ENCODE measurements at regions not wholly inside any gene's neighbourhood (a gene's known extent, or its start where the extent isn't known, plus 50 kb on each side); places are given as distances from the start of the nearest gene placed in this dataset.

DNA sequence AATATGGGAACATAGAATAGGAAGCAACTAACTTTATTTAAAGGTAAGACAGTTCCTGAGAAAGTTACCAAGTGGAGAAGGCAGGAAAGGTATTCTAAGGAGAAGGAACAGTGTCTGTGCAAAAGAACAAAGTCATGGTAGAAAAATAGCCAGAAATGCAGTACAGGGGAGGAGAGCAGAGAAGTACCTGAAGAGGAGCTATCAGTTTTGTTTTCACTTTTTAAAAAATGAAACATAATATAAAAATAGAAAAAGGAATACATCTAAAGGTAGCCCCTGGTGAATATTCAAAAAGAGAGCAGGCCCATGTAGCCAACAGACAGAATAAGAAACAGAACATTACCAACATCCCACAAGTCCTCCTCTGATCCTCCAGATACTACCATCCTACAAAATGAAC, 408.7 kb downstream of the ADAMTS20 start:
- Mint-ChIP-seq H3K36me3 (no peaks in the 10 kb centered on the region), H3K27me3 (no peaks in the 10 kb centered on the region), H3K4me1 (no peaks in the 10 kb centered on the region), H3K4me3 (no peak overlapping the region), H3K9me3 (peaks cover 0 to 9% (median under 1%) of the 10 kb centered on the region in 8 donors), H3K27ac (no peak overlapping the region)
- CTCF ChIA-PET (ENCODE audit: partially characterized antibody), result no interaction called here
- Histone ChIP-seq H3K4me1 (ENCODE audit: insufficient read depth, low read length) (no peaks in the 10 kb centered on the region), H3K9me3 (ENCODE audit: control insufficient read depth in 1 of 2, low read length in 2 of 2) (no peaks in the 10 kb centered on the region), H3K27me3 (ENCODE audit: insufficient read depth, low read length) (no peaks in the 10 kb centered on the region), H3K27ac (ENCODE audit: low read depth, low read length) (no peak overlapping the region), H3K4me3 (ENCODE audit: low read length in 2 of 2) (no peak overlapping the region), H3K36me3 (ENCODE audit: insufficient read depth, low read length) (no peaks in the 10 kb centered on the region)
- POLR2A ChIA-PET (ENCODE audit: partially characterized antibody), result no interaction called here
- intact Hi-C loops (cut with micrococcal nuclease), result no loop called here
- DNase-seq, result no peak

DNA sequence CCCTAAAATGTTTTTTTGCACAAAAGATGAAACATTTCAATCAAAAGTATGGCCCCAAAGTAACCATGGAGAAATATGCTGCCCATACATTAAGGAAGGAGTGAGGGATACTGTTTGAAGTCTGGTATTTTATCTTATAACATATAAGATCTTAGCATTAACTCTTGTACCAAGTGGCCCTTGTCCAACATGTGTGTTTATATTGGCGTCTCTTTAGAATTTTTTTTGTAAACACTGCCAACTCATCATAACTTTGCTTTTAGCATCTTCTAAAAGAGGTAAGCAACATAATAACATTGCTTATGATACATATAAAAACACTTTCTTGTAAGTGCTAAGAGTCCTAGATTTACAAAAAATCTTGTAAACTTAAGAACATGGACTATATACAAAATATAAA, 419.7 kb downstream of the ADAMTS20 start:
- peaks cover 0 to 8% (median 3%) of the 10 kb centered on the region in 8 donors for H3K9me3 Mint-ChIP-seq
- ChIA-PET POLR2A (ENCODE audit: partially characterized antibody) (no interaction called here), CTCF (ENCODE audit: partially characterized antibody) (no interaction called here)
- H3K4me1 Mint-ChIP-seq, result no peaks in the 10 kb centered on the region
- DNase-seq, result no peak
- H3K4me3 ChIP-seq (ENCODE audit: low read length in 2 of 2), result no peak overlapping the region
- no peaks in the 10 kb centered on the region for H3K27me3 Mint-ChIP-seq
- no peak overlapping the region for H3K27ac Mint-ChIP-seq
- H3K4me1 ChIP-seq (ENCODE audit: insufficient read depth, low read length), result no peaks in the 10 kb centered on the region
- H3K4me3 Mint-ChIP-seq, result no peak overlapping the region
- H3K36me3 ChIP-seq (ENCODE audit: insufficient read depth, low read length), result no peaks in the 10 kb centered on the region
- H3K36me3 Mint-ChIP-seq, result no peaks in the 10 kb centered on the region
- no peak overlapping the region for H3K27ac ChIP-seq (ENCODE audit: low read depth, low read length)
- no peaks in the 10 kb centered on the region for H3K27me3 ChIP-seq (ENCODE audit: insufficient read depth, low read length)
- no peaks in the 10 kb centered on the region for H3K9me3 ChIP-seq (ENCODE audit: control insufficient read depth in 1 of 2, low read length in 2 of 2)
- intact Hi-C loops (cut with micrococcal nuclease), result no loop called here

DNA sequence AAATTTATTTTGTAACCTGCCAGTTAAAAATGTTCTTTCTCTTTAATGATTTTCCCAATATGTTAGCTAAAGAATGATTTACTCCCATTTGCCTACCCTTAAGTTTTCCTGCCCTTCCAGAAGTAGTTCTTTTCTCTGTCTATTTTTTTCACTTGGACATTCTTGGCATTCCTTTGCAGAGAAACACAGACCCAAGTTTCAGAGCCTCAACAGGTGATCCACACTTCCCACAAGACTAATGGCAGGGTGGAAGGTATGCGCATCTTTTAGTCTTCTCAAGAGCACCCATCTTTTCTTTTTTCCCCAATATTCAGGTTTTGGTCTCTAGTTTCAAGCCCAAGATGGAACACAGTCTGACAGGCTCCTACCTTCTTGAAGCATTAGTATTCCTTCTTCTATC, 420.7 kb downstream of the ADAMTS20 start:
- intact Hi-C loops (cut with micrococcal nuclease), result no loop called here

DNA sequence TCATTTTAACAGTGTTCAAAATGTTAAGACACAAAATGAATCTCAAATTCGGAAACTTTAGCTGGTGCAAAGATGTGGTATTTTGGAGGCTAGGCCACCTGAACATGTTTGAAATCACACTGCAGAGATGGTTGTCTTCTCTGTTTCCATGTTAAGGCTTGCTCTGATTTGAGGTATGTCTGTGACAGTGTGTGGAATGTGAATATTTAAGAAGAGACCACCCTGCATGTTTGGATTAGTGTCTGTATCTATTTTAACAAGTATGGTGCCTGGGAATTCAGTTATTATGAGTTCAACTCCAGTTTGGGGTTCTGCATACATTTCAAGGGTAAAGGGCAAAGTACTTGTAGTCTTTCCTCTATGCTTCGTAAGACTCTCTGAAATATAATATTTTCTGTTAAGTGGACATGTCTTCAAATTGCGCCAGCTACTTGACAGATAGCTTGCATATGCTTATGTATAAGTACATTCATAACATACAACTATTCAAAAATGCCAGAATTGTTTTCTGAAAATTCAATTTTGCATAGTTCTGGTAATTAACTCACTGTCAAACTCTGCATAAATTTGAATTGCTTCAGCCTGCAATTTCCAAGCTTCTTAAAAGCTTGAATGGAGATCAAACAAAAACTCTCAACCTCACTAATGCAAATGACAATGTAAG, 424.0 kb downstream of the ADAMTS20 start:
- Histone ChIP-seq H3K27ac (ENCODE audit: low read depth, low read length) (no peak overlapping the region), H3K9me3 (ENCODE audit: control insufficient read depth in 1 of 2, low read length in 2 of 2) (no peaks in the 10 kb centered on the region), H3K36me3 (ENCODE audit: insufficient read depth, low read length) (no peaks in the 10 kb centered on the region), H3K4me3 (ENCODE audit: low read length in 2 of 2) (no peak overlapping the region), H3K4me1 (ENCODE audit: insufficient read depth, low read length) (no peaks in the 10 kb centered on the region), H3K27me3 (ENCODE audit: insufficient read depth, low read length) (no peaks in the 10 kb centered on the region)
- CTCF ChIA-PET (ENCODE audit: partially characterized antibody), result no interaction called here
- Mint-ChIP-seq H3K27ac (no peak overlapping the region), H3K4me3 (no peak overlapping the region), H3K4me1 (no peaks in the 10 kb centered on the region), H3K9me3 (peaks cover 0 to 5% (median 0%) of the 10 kb centered on the region in 8 donors), H3K36me3 (no peaks in the 10 kb centered on the region), H3K27me3 (no peaks in the 10 kb centered on the region)
- POLR2A ChIA-PET (ENCODE audit: partially characterized antibody), result no interaction called here
- intact Hi-C loops (cut with micrococcal nuclease), result no loop called here
- DNase-seq, result no peak

More for the DNA sequence above, 420.7 kb downstream of the ADAMTS20 start:
- Mint-ChIP-seq H3K4me3 (no peak overlapping the region), H3K27ac (no peak overlapping the region), H3K9me3 (peaks cover 0 to 8% (median 3%) of the 10 kb centered on the region in 8 donors), H3K4me1 (no peaks in the 10 kb centered on the region), H3K27me3 (no peaks in the 10 kb centered on the region), H3K36me3 (no peaks in the 10 kb centered on the region)
- H3K27me3 ChIP-seq (ENCODE audit: insufficient read depth, low read length), result no peaks in the 10 kb centered on the region
- no peaks in the 10 kb centered on the region for H3K4me1 ChIP-seq (ENCODE audit: insufficient read depth, low read length)
- ChIA-PET CTCF (ENCODE audit: partially characterized antibody) (no interaction called here), POLR2A (ENCODE audit: partially characterized antibody) (no interaction called here)
- H3K4me3 ChIP-seq (ENCODE audit: low read length in 2 of 2), result no peak overlapping the region
- no peaks in the 10 kb centered on the region for H3K9me3 ChIP-seq (ENCODE audit: control insufficient read depth in 1 of 2, low read length in 2 of 2)
- no peak overlapping the region for H3K27ac ChIP-seq (ENCODE audit: low read depth, low read length)
- no peaks in the 10 kb centered on the region for H3K36me3 ChIP-seq (ENCODE audit: insufficient read depth, low read length)
- DNase-seq, result no peak

DNA sequence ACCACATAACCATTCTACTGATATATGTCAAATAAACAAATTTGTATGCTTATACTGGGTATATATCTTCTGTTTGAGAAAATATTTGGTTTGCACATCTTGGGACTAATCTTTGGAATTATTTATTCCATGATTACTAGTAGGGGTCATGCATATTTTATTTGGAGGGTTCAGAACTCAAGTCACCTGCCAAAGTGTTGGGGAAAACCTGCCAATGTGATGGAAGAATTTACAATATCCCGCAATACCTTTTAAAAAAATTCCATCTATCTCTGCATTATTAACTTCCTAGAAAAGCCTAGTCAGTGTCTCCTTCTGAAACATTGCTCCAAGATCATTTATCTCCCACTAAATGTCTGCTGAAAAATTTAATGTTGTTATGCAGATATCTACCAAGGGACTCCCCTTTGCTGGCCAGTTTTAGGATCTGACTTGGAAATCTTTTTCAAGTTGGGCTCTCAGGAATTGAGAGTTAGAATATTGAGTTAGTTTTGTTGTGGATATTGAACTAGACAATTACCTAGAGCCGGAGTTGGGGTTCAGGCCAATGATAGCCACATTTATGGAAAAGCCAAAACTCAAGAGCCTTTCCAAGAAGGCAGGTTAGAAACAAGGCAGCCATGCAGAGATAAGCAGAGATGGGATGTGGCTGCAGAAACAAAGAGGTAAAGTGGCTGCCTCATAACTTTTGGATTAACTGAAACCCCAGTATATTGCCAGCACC, 425.2 kb downstream of the ADAMTS20 start:
- no peak overlapping the region for H3K4me3 ChIP-seq (ENCODE audit: low read length in 2 of 2)
- ChIA-PET CTCF (ENCODE audit: partially characterized antibody) (no interaction called here), POLR2A (ENCODE audit: partially characterized antibody) (no interaction called here)
- Mint-ChIP-seq H3K4me3 (no peak overlapping the region), H3K27me3 (no peaks in the 10 kb centered on the region), H3K4me1 (no peaks in the 10 kb centered on the region), H3K36me3 (no peaks in the 10 kb centered on the region), H3K27ac (no peak overlapping the region), H3K9me3 (peaks cover 0 to 5% (median 2%) of the 10 kb centered on the region in 8 donors)
- no peaks in the 10 kb centered on the region for H3K9me3 ChIP-seq (ENCODE audit: control insufficient read depth in 1 of 2, low read length in 2 of 2)
- H3K36me3 ChIP-seq (ENCODE audit: insufficient read depth, low read length), result no peaks in the 10 kb centered on the region
- intact Hi-C loops (cut with micrococcal nuclease), result no loop called here
- no peaks in the 10 kb centered on the region for H3K4me1 ChIP-seq (ENCODE audit: insufficient read depth, low read length)
- DNase-seq, result no peak
- H3K27ac ChIP-seq (ENCODE audit: low read depth, low read length), result no peak overlapping the region
- H3K27me3 ChIP-seq (ENCODE audit: insufficient read depth, low read length), result no peaks in the 10 kb centered on the region

DNA sequence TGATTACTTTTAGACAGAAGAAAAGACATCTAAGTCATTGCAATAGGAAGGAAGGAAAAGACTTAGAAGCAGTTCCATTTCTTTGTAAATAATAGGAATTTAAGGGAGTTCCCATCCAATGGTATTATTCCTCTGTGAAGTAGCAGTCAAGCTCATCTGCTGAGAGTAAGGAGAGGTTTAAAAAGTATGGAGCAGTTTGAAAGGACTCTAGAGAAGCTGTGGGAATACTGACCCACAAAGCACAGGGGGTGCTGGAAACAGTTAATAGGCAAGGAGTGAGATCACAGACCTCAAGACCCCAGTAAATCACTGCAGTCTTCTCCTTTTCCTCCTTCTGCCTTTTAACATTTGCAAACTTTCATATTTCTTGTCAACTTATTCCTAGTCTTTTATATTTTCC, 428.5 kb downstream of the ADAMTS20 start:
- ChIA-PET POLR2A (ENCODE audit: partially characterized antibody) (no interaction called here), CTCF (ENCODE audit: partially characterized antibody) (no interaction called here)
- H3K9me3 Mint-ChIP-seq, result peaks cover 0 to 9% (median 0%) of the 10 kb centered on the region in 8 donors
- no peaks in the 10 kb centered on the region for H3K4me1 Mint-ChIP-seq
- Histone ChIP-seq H3K27me3 (ENCODE audit: insufficient read depth, low read length) (no peaks in the 10 kb centered on the region), H3K4me3 (ENCODE audit: low read length in 2 of 2) (no peak overlapping the region), H3K9me3 (ENCODE audit: control insufficient read depth in 1 of 2, low read length in 2 of 2) (no peaks in the 10 kb centered on the region), H3K4me1 (ENCODE audit: insufficient read depth, low read length) (no peaks in the 10 kb centered on the region), H3K36me3 (ENCODE audit: insufficient read depth, low read length) (no peaks in the 10 kb centered on the region), H3K27ac (ENCODE audit: low read depth, low read length) (no peak overlapping the region)
- H3K36me3 Mint-ChIP-seq, result no peaks in the 10 kb centered on the region
- no peak overlapping the region for H3K4me3 Mint-ChIP-seq
- intact Hi-C loops (cut with micrococcal nuclease), result no loop called here
- DNase-seq, result no peak
- no peak overlapping the region for H3K27ac Mint-ChIP-seq
- H3K27me3 Mint-ChIP-seq, result no peaks in the 10 kb centered on the region

DNA sequence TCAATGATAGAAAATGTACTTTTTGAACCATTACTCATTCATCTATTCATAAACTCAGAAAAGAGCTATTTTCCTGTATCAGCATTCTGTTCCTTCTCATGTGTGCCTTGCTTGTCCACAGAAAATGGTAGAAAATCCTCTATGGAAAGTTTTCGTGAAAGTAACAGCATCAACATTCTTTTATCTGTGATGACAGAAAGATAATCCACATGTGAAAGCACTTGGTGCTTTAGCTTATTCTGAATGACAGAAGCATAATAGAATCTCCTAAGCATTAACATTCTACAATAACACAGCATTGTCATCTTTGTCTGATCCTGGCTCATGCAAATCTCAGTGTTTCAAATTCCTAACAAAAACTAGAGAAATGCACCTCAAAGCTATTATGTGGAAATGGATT, 431.9 kb downstream of the ADAMTS20 start:
- H3K9me3 Mint-ChIP-seq, result peaks cover 0 to 12% (median under 1%) of the 10 kb centered on the region in 8 donors
- no peaks in the 10 kb centered on the region for H3K36me3 ChIP-seq (ENCODE audit: insufficient read depth, low read length)
- no peaks in the 10 kb centered on the region for H3K27me3 Mint-ChIP-seq
- intact Hi-C loops (cut with micrococcal nuclease), result no loop called here
- H3K27ac ChIP-seq (ENCODE audit: low read depth, low read length), result no peak overlapping the region
- no peaks in the 10 kb centered on the region for H3K27me3 ChIP-seq (ENCODE audit: insufficient read depth, low read length)
- no peak for DNase-seq
- no peak overlapping the region for H3K4me3 Mint-ChIP-seq
- H3K4me1 ChIP-seq (ENCODE audit: insufficient read depth, low read length), result no peaks in the 10 kb centered on the region
- H3K4me3 ChIP-seq (ENCODE audit: low read length in 2 of 2), result no peak overlapping the region
- POLR2A ChIA-PET (ENCODE audit: partially characterized antibody), result no interaction called here
- H3K9me3 ChIP-seq (ENCODE audit: control insufficient read depth in 1 of 2, low read length in 2 of 2), result no peaks in the 10 kb centered on the region
- CTCF ChIA-PET (ENCODE audit: partially characterized antibody), result no interaction called here
- H3K27ac Mint-ChIP-seq, result no peak overlapping the region
- no peaks in the 10 kb centered on the region for H3K4me1 Mint-ChIP-seq
- no peaks in the 10 kb centered on the region for H3K36me3 Mint-ChIP-seq

Data from CD4-positive, alpha-beta memory T cell (primary cell).